HG03060 (cell line): ENCODE measurements at regions not wholly inside any gene's neighbourhood (a gene's known extent, or its start where the extent isn't known, plus 50 kb on each side); places are given as distances from the start of the nearest gene placed in this dataset.

ENCODE experiments used
- ATAC-seq: cut with Tn5 transposase; IDR thresholded peaks from one replicate; pipeline ENCODE4 v1.9.1; 2021; ENCODE audit warnings: low read depth, moderate number of reproducible peaks; ENCODE audit not compliant: unreplicated experiment

GRCh38 chrX:38985945-38986344 is 184.7 kb downstream of the MID1IP1 start:
- ATAC-seq: no peak

- ATAC-seq: no peak
Observed at GRCh38 chrX:38986586-38986985, 185.3 kb downstream of the MID1IP1 start.

DNA sequence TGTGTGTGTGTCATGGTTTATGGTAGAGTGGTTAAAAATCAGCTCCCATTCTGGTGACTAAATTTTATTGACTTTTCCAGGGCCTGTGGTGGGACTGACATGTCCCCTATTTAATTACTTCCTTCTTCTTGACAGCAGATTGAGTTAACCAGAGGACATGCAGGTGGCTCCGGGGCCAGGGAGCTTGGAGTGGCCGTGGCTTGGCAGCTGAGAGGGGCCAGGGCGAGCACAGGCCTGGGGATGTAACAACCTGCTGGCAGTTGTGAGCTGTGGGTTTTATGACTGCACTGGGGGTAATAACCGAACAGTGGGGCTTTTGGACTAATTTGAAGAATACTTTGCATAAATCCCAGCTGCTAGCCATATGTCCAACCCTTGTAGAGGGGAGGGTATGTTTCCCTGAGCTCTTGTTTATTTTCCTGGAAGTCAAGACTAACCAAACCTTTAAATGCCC is 186.0 kb downstream of the MID1IP1 start:
- no peak for ATAC-seq

DNA sequence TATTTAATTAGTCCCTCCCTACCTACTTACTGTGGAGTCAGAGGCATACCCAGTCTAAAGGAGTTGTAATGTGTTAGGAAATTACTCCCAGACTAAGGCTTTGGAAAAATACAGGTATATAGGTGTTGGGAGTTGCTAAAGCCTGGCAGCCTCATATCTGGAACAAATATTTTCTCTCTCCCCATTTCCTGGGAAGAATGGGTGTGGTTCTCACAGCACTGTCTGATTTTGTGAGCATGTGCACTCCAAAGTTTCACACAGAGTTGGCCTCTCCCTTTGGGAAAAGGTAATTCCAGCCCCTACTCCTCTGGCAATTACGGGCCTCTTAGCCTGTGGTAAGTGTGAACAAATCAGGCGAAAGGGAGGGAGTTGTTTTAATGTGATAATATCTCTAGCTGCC is 187.0 kb downstream of the MID1IP1 start:
- no peak for ATAC-seq

DNA sequence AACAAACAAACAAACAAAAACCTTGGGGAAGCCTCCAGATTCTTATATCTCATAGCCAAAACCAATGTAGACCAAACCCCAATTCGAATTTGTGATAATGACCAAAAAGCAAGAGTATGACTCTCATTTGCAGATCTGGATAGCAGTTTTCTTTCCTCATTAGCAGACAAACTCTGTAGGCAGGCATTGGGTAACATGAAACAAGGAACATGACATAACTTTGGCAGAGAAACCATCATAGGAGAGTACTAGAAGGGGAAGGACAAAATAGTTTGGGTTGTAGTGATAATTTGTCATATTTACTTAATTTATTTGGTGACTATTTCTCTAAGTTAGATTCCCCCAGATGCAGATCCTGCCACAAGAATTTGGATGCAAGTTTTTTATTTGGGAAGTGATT is 187.8 kb downstream of the MID1IP1 start:
- ATAC-seq: no peak

GRCh38 chrX:38991656-38992440 is 190.6 kb downstream of the MID1IP1 start:
- ATAC-seq: no peak

DNA sequence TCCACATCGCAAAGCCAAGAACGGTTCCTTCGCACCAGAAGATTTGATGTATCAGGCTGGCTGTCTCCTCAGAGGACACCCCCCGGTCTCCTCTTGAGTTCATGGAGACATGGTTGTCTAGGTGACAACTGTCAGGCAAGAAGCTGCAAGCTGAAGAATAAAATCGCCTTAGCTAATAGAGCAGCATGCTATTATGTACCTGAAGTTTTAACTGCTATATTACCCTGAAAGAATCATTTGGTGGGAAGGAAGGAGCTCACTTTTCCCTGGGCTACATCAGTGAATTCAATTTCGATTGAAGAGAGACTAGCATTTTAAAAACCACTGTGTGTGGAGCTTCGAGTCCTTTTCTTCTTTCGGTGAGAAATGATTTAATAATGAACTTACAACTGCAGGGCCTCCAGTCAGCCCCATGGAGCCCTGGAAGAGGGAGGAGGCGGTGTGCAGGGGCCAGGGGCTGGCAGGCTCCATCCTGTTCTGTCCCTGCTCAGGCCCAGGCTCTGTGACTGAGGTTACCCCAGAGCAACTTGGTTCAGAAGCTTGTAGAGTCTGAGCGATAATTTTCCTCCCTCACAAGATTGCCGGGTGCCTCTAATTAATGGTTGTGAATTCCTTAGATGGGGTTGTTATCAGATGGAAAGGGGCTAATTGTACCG is 191.3 kb downstream of the MID1IP1 start:
- ATAC-seq: no peak

- ATAC-seq: no peak
Observed at GRCh38 chrX:38993500-38993899, 192.2 kb downstream of the MID1IP1 start.

DNA sequence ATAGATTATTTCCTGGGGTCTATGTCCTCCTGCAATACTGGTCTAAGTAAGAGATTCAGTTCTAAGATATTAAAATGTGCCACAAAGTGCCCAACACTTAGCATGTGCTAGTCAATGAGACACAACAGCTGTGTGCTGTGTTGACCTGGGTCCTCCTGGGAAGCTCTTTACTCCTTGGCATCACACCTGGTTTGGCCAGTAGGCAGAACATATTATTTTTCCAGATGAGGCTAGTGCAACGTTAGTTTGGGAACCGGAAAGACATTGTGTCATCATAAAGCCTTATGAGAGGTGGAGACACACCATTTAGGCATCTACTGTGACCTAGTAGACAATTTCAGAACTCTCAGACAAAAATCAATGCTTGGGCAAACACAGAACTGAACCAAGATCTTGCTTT is 197.8 kb downstream of the MID1IP1 start:
- ATAC-seq: no peak

GRCh38 chrX:38999967-39000745 is 198.9 kb downstream of the MID1IP1 start:
- no peak for ATAC-seq

GRCh38 chrX:39000802-39001201 is 199.5 kb downstream of the MID1IP1 start:
- ATAC-seq: no peak

DNA sequence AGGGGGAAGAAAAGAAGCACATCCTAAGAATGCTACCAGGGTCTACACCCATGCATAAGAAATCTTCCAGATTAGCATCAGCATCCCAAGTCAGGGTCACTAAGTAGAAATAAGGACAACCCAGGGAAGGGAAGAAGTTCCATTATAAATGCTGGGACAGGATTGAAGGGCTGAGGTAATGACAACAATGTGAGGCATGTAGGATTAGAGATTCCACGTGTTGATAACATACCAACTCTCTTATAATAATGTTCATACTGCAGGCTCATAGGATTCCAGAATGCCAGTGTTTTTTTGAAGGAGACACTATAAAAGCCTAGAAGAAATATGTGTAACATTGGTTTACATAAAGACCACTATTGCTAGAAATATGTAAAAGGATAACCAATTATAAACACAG is 201.2 kb downstream of the MID1IP1 start:
- no peak for ATAC-seq

DNA sequence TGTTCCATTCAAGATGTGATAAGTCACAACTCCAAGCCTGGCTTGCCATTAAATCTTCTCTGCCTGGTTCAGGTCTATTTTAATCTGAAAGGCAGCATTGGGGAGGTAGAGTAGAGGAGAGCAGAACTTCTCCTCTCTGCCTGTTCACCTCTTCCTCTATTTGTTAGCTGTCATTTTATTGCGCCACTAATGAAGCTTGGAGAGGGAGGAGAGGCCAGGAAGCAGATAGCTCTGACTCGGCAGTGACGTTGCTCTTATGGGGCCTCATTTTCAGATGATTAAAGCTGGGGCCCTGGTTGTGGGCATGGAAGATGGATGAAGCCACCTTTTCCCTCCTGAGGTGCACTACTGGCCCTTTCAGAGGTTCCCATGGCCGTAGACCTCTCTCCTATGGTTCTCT is 207.3 kb downstream of the MID1IP1 start:
- ATAC-seq: no peak

- ATAC-seq: no peak
Observed at GRCh38 chrX:39011454-39012221, 210.4 kb downstream of the MID1IP1 start.

DNA sequence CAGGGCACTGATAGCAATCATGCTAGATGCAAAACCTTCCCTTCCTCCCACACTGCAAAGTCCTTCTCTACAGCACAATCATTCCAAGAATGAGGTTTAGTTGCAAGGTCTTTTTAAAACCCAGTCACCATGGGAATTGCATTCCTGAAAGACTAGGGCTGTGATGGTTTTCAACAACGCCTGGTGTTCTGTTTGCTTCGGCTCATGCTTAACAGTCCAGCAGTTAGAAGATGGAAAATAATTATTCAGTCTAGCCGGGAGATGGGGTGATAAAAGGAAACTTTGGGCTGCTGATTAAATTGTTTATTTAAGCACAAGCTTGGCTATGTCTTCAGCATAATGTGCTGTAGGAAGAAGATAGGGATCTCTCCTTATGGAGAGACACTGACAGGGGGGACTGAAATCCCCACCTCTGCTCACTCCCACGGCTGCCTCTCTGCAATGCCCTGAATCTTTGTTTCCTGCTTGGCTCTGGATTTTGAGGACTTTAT is 211.4 kb downstream of the MID1IP1 start:
- ATAC-seq: no peak

GRCh38 chrX:39016556-39016955 is 215.3 kb downstream of the MID1IP1 start:
- no peak for ATAC-seq

- ATAC-seq: no peak
Observed at GRCh38 chrX:39017077-39017476, 215.8 kb downstream of the MID1IP1 start.

DNA sequence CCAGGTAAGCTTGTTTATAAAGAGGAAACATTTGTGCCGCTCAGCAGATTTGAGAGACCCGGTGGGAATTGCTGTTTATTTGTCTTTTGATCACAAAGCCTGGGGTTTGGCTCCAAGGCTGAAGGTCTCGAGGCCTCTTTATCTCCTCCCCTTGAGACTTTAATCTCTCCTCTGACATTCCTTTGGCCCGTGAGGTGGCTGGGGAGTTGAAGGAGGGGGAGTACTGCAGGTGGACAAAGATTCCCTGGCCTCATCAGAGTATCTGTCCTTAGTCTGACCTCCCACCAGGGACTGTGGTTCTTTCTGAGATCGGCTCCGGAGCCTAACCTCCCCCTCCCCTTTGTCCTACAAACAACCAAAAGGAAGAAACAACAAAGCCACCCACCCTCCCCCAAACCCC is 216.5 kb downstream of the MID1IP1 start:
- ATAC-seq: no peak

DNA sequence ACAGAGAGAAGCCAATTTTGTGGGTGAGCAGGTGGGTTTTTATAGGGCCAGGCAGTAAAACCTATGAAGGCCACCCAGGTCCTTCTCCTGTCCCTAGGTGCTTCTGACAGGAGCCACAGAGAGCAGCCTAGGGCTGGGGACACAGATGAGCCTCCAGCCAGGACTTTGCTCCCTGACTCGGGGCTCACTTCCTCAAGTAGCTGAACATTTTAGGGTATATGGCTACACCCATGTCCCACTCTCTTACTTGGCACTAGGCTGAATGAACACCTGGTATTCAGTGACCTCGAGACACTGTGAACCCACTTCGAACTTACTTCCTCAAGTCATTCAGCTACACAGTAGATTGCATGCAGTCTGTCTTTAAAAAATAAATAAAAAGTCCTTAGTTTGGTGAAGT is 217.3 kb downstream of the MID1IP1 start:
- no peak for ATAC-seq

- no peak for ATAC-seq
Observed at GRCh38 chrX:39019056-39019455, 217.8 kb downstream of the MID1IP1 start.
